Fibroblast of lung (primary cell): ENCODE measurements at regions not wholly inside any gene's neighbourhood (a gene's known extent, or its start where the extent isn't known, plus 50 kb on each side); places are given as distances from the start of the nearest gene placed in this dataset.

ENCODE experiments used
- DNase-seq, 2 donors: peaks; one replicate each; pipeline versions ENCODE4 v3.0.0 to v3.0.0-alpha.2; 2010; ENCODE audit warnings: low read depth in 2 of 2
- H2AFZ ChIP-seq: 2 replicates; pipeline ENCODE4 v1.5.1; 2012; ENCODE audit warnings: low read length, control low read depth, inconsistent platforms
- H3K27ac ChIP-seq: 2 replicates; pipeline ENCODE4 v1.5.1; 2011; ENCODE audit warnings: low read length, control low read depth; ENCODE audit not compliant: insufficient read depth
- H3K27me3 ChIP-seq: 2 replicates; pipeline ENCODE4 v1.5.1; 2011; ENCODE audit warnings: mild to moderate bottlenecking, low read length; ENCODE audit not compliant: control insufficient read depth, insufficient read depth
- H3K36me3 ChIP-seq: 2 replicates; pipeline ENCODE4 v1.5.1; 2011; ENCODE audit warnings: low read length; ENCODE audit not compliant: control insufficient read depth, insufficient read depth
- H3K4me1 ChIP-seq: 2 replicates; pipeline ENCODE4 v1.5.1; 2011; ENCODE audit warnings: low read length; ENCODE audit not compliant: control insufficient read depth, insufficient read depth; ENCODE audit errors: extremely low read depth
- H3K4me2 ChIP-seq: 2 replicates; pipeline ENCODE4 v1.5.1; 2011; ENCODE audit warnings: low read length, control low read depth; ENCODE audit not compliant: insufficient read depth; ENCODE audit errors: extremely low read depth
- H3K4me3 ChIP-seq, 4 experiments: fragments of 200-600 bp in 1 of 4; sonication (generic) in 1 of 4; replicated peaks in 1 of 4; 2 replicates each; pipeline ENCODE4 v1.5.1; 2011 to 2016; ENCODE audit warnings: low read length in 4 of 4, low read depth in 3 of 4, mild to moderate bottlenecking in 3 of 4, control low read depth in 2 of 4, inconsistent platforms in 1 of 4, mixed read lengths in 1 of 4; ENCODE audit not compliant: insufficient read depth in 1 of 4; ENCODE audit errors: control extremely low read depth in 1 of 4
- H3K79me2 ChIP-seq: 2 replicates; pipeline ENCODE4 v1.5.1; 2012; ENCODE audit warnings: mild to moderate bottlenecking, low read length, inconsistent platforms; ENCODE audit not compliant: control insufficient read depth, insufficient read depth
- H3K9ac ChIP-seq: 2 replicates; pipeline ENCODE4 v1.5.1; 2011; ENCODE audit warnings: mild to moderate bottlenecking, low read length, control low read depth; ENCODE audit not compliant: insufficient read depth
- H3K9me3 ChIP-seq: 2 replicates; pipeline ENCODE4 v1.5.1; 2012; ENCODE audit warnings: low read depth, low read length; ENCODE audit not compliant: control insufficient read depth, insufficient read depth
- H4K20me1 ChIP-seq: 2 replicates; pipeline ENCODE4 v1.5.1; 2011; ENCODE audit warnings: low read length; ENCODE audit not compliant: control insufficient read depth, insufficient read depth; ENCODE audit errors: extremely low read depth
- CTCF ChIP-seq, 2 donors: IDR thresholded peaks in 1 of 2; conservative IDR thresholded peaks in 1 of 2; 1 replicate in 1 of 2; 2 replicates in 1 of 2; pipeline ENCODE4 v1.5.1; 2011 to 2012; ENCODE audit warnings: low read length in 2 of 2, control low read depth in 1 of 2, inconsistent platforms in 1 of 2, low read depth in 1 of 2, mild to moderate bottlenecking in 1 of 2
- EZH2 ChIP-seq: IDR thresholded peaks from 2 replicates; pipeline ENCODE4 v1.5.1; 2012; ENCODE audit warnings: low read length, control low read depth, mild to moderate bottlenecking; ENCODE audit errors: missing control alignments

- H2AFZ ChIP-seq: no peak overlapping the region
- H3K27me3 ChIP-seq: no peaks in the 10 kb centered on the region
- H3K9me3 ChIP-seq: no peaks in the 10 kb centered on the region
- no peaks in the 10 kb centered on the region for H3K36me3 ChIP-seq
- peak; percentile 10 to 11 for DNase-seq
- no peak overlapping the region for H3K4me2 ChIP-seq
- no peak overlapping the region for H3K4me3 ChIP-seq
- no peak overlapping the region for H3K9ac ChIP-seq
- no peaks in the 10 kb centered on the region for H3K79me2 ChIP-seq
- no peaks in the 10 kb centered on the region for H4K20me1 ChIP-seq
- TF ChIP-seq CTCF (conservative IDR thresholded peaks at IDR 0.05 in 1 of 2, IDR thresholded peaks at IDR 0.05 in 1 of 2; ENCODE audit: low read depth in 1 of 2, low read length in 2 of 2): no peak
- TF ChIP-seq EZH2: no peak
- H3K4me1 ChIP-seq: no peaks in the 10 kb centered on the region
- H3K27ac ChIP-seq: no peak overlapping the region
These were observed 95.7 kb upstream of the DOCK10 start for GRCh38 chr2:225137971-225138370.

GRCh38 chr2:225136552-225136951 is 94.3 kb upstream of the DOCK10 start:
- no peaks in the 10 kb centered on the region for H3K4me1 ChIP-seq
- no peaks in the 10 kb centered on the region for H4K20me1 ChIP-seq
- no peaks in the 10 kb centered on the region for H3K27me3 ChIP-seq
- no peak overlapping the region for H3K27ac ChIP-seq
- H3K36me3 ChIP-seq: no peaks in the 10 kb centered on the region
- no peaks in the 10 kb centered on the region for H3K79me2 ChIP-seq
- no peak overlapping the region for H3K9ac ChIP-seq
- no peaks in the 10 kb centered on the region for H3K9me3 ChIP-seq
- no peak overlapping the region for H3K4me2 ChIP-seq
- H3K4me3 ChIP-seq: no peak overlapping the region
- no peak for TF ChIP-seq CTCF (conservative IDR thresholded peaks at IDR 0.05 in 1 of 2, IDR thresholded peaks at IDR 0.05 in 1 of 2; ENCODE audit: low read depth in 1 of 2, low read length in 2 of 2)
- TF ChIP-seq EZH2: no peak
- DNase-seq: no peak
- no peak overlapping the region for H2AFZ ChIP-seq

GRCh38 chr2:225131898-225132297 is 89.6 kb upstream of the DOCK10 start:
- H3K4me3 ChIP-seq: no peak overlapping the region
- DNase-seq: no peak
- no peaks in the 10 kb centered on the region for H3K27me3 ChIP-seq
- no peak overlapping the region for H3K27ac ChIP-seq
- no peaks in the 10 kb centered on the region for H3K79me2 ChIP-seq
- no peaks in the 10 kb centered on the region for H4K20me1 ChIP-seq
- H3K9me3 ChIP-seq: no peaks in the 10 kb centered on the region
- H3K9ac ChIP-seq: no peak overlapping the region
- no peaks in the 10 kb centered on the region for H3K36me3 ChIP-seq
- no peak overlapping the region for H3K4me2 ChIP-seq
- no peak overlapping the region for H2AFZ ChIP-seq
- H3K4me1 ChIP-seq: no peaks in the 10 kb centered on the region
- TF ChIP-seq CTCF (conservative IDR thresholded peaks at IDR 0.05 in 1 of 2, IDR thresholded peaks at IDR 0.05 in 1 of 2; ENCODE audit: low read depth in 1 of 2, low read length in 2 of 2): no peak
- no peak for TF ChIP-seq EZH2
